ENCODE measurements at regions not wholly inside any gene's neighbourhood (a gene's known extent, or its start where the extent isn't known, plus 50 kb on each side); places are given as distances from the start of the nearest gene placed in this dataset.
"Not testable (repeated sequence)": the region's sequence is repeated elsewhere in the genome, so short reads cannot be mapped to it uniquely, and the experiment has no call there.

DNA sequence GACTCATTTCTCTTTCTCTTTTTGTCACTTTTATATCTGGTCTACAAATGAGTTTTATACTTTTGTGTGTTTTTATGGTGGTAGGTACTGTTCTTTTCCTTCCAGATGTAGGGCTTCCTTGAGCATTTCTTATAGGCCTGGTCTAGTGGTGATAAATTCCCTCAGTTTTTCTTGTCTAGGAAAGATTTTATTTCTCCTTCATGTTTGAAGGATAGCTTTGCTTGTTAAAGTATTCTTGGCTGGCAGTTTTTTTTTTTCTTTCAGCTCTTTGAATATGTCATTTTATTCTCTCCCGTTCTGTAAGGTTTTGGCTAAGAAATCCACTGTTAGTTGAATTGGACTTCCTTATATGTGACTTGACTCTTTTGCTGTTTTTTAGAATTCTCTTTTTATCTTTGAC, 292.7 kb downstream of the RPS24 start:
- no peak for DNase-seq

DNA sequence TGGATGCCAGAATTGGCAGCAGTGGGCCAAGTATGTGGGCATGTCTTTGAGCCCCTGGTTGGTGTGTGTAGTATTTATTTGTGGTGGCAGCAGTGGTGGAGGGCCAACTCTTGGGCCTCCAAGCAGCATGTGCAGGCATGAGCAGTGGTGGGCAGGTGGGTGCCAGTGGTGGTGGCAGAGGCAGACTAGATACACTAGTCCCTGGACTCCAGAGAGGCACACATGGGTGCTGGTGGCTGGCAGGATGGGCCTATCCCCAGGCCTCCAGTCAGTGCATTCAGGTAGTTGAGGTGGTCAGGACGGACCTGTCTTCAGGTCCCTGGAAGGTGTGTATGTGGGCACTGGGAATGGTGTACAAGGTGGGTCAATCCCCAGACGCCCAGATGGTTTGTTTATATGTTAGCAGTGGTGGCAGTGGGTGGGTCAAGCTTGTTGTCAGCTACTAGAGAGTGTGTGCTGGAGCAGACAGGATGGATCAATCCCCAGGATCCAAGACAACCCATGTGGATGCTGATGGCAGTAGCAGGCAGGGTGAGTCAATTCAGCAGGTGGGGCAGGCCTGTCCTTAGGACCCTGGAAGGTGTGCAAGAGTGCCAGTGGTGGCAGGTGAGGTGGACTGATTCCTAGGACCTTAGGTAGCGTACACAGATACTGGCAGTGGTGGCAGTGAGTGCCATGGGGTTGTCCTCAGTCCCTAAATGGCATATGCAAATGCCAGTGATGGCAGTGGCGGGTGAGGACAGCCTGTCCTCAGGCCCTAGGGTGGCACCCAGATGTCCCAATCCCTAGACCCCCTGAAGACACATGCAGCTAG, 294.3 kb downstream of the RPS24 start:
- DNase-seq = no peak

DNA sequence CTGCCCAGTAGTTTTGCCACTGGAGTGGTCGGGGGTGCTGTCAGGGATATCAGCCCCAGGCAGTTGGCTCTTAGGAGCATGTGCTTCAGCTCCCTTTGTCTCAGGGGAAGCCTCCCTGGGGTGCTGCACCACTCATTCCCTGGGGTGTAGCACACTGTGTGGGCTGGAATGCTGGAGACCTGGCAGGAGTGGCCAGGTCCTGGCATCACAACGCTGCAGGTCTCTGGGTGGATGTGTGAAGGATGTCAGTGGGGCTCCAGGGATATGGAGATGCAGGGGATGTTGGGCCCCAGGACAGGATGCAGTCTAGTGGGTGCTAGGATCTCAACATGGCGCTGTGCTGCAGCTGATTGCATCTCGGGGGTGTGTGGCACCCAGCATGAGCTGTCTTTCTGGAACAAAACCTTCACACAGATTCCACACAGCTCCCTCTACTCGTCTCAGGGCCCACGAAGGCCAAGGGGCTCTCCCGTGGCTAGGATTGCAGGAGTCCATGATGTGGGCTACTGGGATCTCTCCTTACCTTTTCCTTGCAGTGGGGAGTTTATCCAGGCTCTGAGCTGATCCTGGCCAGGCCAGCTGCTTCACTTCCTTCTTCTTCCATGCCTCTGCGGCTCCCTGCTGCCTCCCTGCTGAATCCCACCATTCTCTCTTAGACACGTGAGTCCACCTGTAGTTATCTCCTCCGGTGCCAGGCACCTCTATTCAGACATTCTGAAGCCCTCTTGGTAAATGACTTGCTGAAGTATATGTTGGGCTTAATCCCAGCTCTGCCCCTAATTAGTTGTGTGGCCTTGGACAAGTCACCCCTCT, 295.1 kb downstream of the RPS24 start:
- DNase-seq = no peak

DNA sequence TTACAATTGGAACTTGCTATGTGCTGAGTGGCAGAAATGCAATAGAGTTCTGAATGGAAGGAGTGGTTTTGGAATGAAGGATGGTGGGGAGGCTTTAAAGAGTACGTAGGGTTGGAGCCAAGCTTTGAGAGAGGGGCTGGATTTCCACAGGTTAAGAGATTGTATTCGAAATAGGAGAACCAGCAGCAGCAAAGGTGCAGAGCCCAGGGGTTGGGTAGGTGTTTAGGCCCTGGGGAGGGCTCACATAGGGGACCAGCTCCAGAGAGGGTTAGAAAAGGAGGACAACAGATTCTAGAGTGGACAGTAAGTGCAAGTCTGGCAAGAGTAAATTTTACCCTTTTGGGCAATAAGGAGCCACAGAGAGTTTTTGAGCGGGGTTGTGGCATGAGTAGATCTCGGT, 297.2 kb downstream of the RPS24 start:
- no peak for DNase-seq

DNA sequence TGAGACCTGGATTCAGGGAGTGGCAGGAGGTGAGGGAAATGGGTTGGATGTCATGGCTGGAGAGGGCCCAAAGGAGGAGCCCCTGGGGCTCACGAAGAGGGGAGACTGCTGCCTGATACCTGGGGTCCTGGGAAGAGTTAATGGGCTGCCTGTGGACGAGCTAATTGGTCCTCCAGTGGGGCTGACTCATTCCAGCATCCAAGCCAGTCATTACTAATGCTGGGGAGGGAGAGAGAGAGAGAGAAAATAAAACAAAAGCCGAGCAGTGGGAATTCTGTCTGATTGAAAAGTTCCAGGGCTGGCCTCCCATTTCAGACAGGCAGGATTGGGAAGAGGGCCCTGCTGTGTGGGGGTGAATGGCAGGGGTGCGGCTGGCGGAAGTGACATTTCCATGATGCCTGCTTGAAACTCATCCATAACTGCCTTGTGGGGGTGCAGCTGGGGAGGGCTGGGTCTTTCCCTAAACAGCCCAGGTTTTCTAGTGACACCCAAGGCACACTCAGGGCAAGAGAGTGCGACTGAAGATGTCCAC, 297.8 kb downstream of the RPS24 start:
- DNase-seq = no peak

DNA sequence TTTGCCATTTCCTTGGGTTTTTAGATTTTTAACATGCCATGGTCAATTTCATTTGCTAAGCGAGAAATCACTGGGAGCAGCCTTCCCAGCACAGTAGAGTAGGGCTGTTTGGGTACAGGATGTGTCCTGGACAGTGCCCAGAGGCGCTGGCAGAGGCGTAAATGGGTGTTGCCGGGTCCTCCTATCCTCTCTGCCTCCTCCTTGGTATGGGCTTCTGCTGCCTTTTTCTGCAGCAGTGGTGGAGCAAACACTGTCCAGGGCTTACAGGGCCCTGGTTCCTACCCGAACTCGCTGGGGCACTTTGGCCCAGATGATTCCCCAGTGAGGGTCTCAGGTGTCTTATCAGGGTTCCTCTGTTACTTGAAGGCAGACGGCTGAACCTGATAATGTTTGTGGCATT, 298.3 kb downstream of the RPS24 start:
- DNase-seq = no peak

DNA sequence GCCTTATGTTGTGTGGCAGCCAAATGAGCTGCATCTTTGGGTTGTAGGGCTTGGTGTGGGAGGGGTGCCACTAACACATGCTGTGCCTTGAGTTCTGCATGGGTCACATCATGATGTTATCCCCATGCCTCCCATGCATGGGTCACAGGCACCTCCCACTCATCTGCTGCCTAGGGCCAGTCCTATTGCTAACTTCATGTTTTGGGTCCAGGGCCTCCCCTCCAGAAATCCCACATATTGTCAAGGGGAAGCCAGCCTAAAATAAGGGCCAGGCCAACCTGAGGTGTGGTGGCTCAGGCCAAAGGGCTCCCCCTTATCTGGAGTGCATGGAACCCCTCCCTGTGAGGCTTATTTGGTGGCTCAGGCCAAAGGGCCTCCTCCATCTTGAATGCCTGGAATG, 299.0 kb downstream of the RPS24 start:
- DNase-seq = no peak

DNA sequence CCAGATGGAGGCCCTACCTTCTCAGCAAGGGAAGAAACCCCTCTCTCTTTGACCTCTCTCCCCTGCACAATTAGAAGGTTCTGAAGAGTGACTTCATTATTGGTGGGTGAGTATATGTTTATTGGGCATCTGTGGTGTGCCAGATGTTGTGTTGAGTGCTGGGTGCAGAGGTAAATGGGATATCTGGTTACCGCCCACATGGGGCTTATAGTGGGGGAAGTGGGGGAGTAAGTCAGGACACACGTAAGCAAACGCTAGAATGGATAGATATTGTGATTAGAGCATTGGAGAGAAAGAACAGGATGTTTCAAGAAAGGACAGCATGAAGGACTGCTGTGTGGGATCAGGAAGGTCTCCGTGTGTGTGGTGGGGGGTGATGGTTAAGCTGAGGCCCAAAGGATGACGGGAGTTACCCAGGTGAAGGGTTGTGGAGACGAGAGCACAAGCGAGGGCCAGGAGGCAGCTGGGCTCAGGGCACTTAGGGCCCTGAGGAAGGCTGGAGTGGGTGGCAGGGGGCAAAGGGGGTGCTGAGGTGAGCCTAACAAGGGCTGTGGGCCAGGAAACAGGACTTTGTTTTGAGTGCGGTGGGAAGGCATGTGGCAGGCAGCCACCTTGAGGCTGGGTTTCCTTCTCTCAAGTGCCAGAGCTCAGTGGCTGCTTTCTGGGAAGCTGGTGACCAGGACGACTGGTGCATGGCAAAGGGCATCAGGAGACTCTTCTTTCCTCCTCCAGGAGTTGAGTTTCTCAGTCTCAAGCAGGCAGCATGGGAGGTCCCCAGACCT, 299.9 kb downstream of the RPS24 start:
- DNase-seq = no peak

DNA sequence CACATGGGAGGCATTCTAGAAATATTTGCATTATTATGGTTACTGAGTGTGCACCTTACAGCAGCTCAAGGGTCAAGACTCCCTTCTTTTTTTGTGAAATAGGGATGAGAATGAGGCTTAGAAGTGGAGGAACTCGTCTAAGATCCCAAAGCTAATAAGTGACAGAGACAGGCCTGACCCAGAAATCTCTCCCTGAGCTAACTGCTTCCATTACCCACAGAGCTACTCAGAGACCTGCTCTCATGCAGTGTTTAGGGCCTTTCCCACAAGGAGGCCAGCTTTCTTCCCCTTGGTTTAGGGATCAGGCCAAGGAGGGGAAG, 301.7 kb downstream of the RPS24 start:
- DNase-seq = no peak

DNA sequence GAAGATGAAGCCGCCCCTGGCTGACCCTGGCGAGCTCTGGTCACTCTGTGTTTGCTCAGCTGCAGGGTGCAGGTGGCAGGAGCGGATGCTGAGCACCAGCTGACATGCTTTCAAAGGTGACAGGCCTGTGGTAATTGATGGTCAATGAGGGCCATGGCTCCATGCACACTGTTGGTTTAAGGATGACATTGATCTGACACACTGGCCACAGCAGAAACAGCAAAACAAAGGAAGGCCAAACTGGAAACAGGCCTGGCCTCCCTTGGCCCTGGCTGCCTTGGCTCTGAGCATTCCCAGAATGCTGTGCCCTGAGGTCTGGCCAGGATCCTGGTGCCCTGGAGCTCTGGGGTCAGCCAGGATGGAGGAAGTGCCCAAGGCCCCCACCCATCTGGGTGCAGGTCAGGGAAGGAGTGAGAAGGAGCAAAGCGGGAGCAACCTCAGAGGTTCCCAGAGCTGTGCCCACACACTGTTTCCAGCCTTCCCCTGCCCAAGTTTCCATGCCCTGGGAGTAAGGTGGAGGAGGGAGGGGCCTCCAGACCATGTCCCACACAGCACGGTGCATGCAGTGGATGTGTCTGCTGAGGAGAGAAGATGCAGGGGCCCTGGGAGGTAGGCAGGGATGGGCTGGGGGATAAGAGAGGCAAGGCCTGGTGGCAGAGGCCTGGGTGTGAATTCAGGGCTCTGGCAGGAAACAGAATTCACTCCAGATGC, 302.2 kb downstream of the RPS24 start:
- DNase-seq = no peak

DNA sequence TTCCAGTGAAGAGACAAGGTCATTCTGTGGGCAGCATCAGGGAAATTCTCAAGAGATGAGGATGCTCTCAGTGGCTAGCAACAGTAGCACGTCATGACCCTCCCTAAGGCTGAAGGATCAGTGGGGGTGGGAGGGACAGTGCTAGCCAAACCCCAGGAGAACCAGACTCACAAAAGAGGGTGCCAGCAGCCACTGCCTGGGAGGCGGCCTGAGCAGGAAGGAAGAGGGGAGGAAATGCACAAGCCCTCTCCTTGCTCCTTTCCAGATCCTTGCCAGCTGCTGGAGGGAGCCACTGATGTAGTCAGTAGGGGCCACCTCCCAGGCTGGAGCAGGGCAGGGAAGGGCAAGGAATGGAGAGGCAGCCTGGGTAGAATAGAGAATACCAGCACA, 302.7 kb downstream of the RPS24 start:
- DNase-seq = no peak

DNA sequence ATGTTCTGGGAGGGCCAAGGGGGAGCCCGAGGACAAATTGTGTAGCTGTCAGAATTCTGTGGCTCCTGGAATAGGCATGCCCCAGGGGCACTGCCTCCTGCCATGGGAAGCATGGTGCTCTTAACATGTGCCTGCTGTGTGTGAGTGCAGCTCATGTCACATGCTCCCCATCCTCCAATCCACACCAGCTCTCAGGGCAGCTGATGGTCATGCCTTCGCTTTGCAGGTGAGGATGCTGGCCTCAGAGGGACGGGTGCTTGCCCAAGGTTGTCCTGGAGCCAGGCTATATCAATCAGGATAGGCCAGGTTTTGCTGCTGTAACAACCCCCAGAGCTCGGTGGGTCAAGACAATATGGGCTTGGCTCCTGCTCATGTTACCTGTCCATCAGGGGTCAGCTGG, 303.4 kb downstream of the RPS24 start:
- DNase-seq = no peak

DNA sequence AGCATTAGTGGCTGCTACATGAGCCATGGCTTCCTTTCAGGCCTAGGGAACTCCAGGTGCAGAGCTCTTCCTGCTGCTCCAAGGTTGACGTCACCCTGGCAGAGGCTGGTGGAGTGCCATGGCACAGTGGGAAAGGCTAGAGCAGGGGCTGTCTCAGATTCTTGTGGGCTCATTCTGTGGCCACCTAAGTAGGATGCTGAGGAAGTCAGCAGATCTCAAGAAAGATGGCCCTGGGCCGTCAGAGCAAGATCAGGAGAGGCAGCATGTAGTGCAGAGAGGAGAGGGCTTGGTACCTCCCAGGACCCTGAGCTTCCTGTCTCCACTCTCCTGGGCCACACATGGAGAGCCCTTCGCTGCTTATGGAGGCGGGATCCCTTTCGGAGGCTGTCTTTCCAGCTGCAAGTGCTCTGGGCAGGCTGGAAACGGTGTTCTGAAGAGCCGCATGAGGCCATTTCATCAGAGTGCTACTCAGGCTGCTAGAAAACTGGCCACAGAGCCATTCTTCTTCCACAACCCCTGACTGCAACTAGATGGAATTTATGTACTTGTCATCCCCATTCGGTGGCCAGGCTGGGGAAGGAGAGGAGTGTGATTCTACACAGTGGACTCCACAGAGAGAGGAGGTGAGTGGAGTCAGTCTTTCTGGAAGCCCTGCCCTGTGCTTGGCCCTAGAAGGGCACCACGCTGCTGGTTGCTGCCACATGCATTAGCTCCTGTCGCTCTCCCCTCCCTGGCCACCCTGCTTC, 304.2 kb downstream of the RPS24 start:
- no peak for DNase-seq

DNA sequence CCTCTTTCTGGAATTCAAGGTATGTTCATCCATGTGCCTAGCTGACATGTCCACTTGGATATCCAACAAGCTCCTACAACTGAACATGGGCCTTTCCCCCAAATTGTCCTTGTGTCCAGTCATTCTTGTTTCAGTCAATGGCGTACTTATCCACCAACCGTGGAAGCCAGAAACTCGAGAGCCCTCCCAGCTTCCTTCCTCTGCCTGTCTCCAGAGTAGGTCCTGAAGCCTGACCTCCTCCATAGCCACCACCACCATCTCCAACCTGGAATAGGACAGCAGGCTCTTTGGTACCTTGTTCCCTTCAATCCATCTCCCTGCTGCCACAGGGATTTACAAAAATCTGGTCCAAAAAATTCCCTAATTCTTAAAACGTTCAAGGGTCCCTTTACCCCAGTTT, 305.1 kb downstream of the RPS24 start:
- DNase-seq = no peak

DNA sequence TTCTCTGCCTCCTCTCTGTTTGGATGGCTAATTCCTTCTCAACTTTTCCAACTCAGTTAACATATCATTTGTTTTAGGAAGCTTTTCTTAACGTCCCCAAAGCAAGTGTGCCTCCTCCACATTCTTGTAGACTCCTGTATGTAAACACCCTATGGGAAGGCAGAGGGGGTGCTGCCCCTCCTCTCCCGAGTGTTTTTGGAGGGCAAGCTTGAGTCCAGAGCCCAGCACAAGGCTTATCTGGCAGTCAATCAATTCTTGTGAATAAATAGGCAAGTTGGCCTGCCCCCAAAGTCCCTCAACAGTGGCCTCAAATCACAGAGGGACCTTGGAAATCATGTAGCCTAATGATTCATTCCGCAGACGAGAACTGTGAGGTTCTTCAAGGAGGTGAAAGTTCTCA, 305.6 kb downstream of the RPS24 start:
- DNase-seq = no peak

DNA sequence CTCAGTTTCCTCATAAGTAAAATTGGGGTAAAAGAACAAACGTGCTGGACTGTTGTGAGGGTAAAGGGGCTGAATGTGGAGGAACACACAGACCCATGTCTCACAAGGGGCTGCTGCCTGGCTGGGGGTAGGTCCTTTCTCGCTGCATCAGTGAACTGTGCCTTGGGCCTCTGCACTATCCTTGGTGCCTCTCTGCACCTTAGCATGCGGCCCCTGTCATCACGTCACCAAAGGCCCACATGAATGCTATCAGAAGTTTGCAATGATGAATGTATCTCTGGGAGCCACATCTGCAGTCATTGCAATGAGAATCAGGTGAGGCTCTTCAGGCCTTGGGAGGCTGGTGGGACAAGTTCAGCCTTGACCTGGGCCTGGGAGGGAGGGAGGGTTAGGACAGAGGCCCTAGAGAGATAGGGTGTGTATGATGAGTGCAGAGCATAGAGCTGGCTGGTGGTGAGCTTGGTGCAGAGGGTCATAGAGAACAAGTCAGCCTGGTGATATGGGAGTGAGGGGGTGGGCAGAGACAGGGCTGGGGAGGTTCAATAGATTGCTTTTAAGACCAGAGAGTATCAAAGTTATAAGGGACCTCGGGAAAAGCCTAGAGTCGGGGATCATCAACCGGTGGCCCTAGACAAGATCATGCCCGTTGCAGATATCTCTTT, 308.4 kb downstream of the RPS24 start:
- DNase-seq = no peak

DNA sequence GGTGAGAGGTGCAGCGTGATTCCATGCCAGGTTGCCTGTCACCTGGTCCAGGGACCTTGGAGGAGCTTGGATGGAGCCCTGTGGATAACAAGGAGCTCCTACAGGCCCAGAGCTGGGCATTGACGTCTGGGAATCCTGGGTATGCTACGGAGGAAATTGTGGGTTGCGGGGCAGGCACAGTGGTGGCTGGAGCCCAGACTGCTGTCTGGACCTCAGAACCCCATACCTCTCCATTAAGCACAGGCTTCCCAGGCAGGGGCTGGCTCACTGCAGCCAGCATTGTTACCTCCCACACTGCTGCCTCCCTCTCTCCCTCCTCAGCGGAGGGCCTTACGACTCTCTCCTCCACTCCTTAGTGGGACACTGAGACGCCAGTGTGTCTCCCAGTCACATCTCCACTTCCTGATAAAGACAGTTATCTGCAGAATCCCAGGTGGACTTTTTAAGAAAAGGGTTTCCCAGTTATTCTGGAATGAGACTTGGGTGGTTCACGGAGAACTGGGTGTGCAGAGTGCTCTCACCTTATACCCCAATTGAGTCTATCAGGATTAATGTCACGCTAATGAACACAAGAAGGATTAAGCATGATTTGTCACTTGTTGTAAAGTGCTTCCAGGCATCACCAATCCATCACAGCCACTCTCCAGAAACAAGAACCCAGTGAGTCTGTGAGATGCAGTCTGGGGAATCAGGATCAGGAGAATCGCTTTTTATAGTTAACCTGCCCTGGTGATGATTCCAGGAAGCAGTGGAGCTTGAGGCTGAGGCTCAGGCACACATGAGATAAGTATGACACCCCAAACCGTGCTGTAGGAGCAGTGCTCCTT, 309.4 kb downstream of the RPS24 start:
- DNase-seq = no peak

DNA sequence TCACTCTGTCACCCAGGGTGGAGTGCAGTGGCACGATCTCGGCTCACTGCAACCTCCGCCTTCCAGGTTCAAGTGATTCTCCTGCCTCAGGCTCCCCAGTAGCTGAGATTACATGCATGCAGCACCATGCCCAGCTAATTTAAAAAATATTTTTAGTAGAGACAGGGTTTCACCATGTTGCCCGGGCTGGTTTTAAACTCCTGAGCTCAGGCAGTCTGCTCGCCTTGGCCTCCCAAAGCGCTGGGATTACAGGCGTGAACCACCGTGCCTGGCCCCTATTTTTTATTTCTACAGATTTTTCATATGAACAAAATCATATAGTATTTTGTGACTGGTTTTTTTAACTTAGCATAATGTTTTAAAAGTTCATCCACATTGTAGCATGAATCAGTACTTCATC, 310.6 kb downstream of the RPS24 start:
- not testable (repeated sequence) for DNase-seq

DNA sequence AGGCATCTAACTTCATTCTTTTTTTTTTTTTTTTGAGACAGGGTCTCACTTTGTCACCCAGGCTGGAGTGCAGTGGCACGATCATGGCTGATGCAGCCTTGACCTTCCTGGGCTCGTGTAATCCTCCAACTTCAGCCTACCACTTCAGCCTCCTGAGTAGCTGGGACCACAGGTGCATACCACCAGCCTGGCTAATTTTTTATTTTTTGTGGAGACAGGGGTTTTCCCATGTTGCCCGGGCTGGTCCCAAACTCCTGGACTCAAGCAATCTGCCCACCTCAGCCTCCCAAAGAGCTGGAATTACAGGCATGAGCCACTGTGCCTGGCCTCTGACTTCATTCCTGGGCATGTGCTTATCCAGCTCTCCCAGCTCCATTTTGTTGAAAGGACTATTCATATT, 311.9 kb downstream of the RPS24 start:
- not testable (repeated sequence) for DNase-seq

DNA sequence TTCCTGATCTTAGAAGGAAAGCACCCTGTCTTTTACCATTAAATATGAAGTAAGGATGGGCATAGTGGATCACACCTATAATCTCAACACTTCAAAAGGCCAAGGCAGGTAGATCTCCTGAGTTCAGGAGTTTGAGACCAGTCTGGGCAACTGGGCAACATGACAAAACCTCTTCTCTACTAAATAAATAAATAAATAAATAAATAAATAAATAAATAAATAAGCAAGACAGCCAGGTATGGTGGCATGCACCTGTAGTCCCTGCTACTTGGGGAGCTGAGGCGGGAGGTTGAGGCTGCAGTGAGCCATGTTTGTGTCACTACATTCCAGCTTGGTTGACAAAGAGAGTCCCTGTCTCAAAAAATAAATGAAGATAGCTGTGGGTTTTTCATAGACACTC, 313.1 kb downstream of the RPS24 start:
- DNase-seq = no peak
